ENCODE measurements at regions not wholly inside any gene's neighbourhood (a gene's known extent, or its start where the extent isn't known, plus 50 kb on each side); places are given as distances from the start of the nearest gene placed in this dataset.

DNA sequence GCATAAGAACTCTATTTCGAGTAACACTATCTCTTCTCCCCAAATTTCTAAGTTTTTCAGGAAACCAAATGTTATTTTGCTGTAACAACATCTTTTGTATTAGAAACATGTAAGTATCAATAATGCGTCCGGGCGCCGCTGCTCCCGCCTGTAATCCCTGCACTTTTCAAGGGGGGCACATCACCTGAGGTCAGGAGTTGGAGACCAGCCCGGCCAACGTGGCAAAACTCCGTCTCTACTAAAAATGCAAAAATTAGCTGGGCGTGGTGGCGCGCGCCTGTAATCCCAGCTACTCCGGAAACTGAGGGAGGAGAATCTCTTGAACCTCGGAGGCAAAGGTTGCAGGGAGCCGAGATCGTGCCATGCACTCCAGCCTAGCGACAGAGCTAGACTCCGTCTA lies 881.1 kb upstream of the NUDT12 start:
- TF ChIP-seq, protein P1, sequence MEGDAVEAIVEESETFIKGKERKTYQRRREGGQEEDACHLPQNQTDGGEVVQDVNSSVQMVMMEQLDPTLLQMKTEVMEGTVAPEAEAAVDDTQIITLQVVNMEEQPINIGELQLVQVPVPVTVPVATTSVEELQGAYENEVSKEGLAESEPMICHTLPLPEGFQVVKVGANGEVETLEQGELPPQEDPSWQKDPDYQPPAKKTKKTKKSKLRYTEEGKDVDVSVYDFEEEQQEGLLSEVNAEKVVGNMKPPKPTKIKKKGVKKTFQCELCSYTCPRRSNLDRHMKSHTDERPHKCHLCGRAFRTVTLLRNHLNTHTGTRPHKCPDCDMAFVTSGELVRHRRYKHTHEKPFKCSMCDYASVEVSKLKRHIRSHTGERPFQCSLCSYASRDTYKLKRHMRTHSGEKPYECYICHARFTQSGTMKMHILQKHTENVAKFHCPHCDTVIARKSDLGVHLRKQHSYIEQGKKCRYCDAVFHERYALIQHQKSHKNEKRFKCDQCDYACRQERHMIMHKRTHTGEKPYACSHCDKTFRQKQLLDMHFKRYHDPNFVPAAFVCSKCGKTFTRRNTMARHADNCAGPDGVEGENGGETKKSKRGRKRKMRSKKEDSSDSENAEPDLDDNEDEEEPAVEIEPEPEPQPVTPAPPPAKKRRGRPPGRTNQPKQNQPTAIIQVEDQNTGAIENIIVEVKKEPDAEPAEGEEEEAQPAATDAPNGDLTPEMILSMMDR (conservative IDR thresholded peaks at IDR 0.05): no peak
- TF ChIP-seq ZFX (IDR thresholded peaks at IDR 0.05): no peak
